ENCODE measurements at regions not wholly inside any gene's neighbourhood (a gene's known extent, or its start where the extent isn't known, plus 50 kb on each side); places are given as distances from the start of the nearest gene placed in this dataset.
"Not testable (repeated sequence)": the region's sequence is repeated elsewhere in the genome, so short reads cannot be mapped to it uniquely, and the experiment has no call there.

GRCh38 chr1:101185421-101185820 is 51.4 kb upstream of the S1PR1 start:
- DNase-seq (ENCODE audit: low read depth in 4 of 6, low spot score in 6 of 6), result no peak
- no peak overlapping the region for H3K27ac ChIP-seq (ENCODE audit: low read depth, low read length)
- no peak overlapping the region for H3K4me3 ChIP-seq (ENCODE audit: low read depth, low read length)
- no CpG with 5 or more reads among the region's 3 CpGs for WGBS (ENCODE audit: insufficient coverage)
- H3K4me1 ChIP-seq (ENCODE audit: control insufficient read depth, insufficient read depth, low read length), result no peaks in the 10 kb centered on the region
- no peaks in the 10 kb centered on the region for H3K9me3 ChIP-seq (ENCODE audit: control insufficient read depth, insufficient read depth, low read length)
- no peaks in the 10 kb centered on the region for H3K36me3 ChIP-seq (ENCODE audit: control insufficient read depth, insufficient read depth, low read length)
- H3K27me3 ChIP-seq (ENCODE audit: control insufficient read depth, insufficient read depth, low read length), result no peaks in the 10 kb centered on the region

- Histone ChIP-seq H3K9me3 (ENCODE audit: control insufficient read depth, insufficient read depth, low read length) (no peaks in the 10 kb centered on the region), H3K27ac (ENCODE audit: low read depth, low read length) (no peak overlapping the region), H3K36me3 (ENCODE audit: control insufficient read depth, insufficient read depth, low read length) (no peaks in the 10 kb centered on the region), H3K4me1 (ENCODE audit: control insufficient read depth, insufficient read depth, low read length) (no peaks in the 10 kb centered on the region), H3K27me3 (ENCODE audit: control insufficient read depth, insufficient read depth, low read length) (no peaks in the 10 kb centered on the region), H3K4me3 (ENCODE audit: low read depth, low read length) (no peak overlapping the region)
- no CpG with 5 or more reads among the region's 3 CpGs for WGBS (ENCODE audit: insufficient coverage)
- DNase-seq (ENCODE audit: low read depth in 4 of 6, low spot score in 6 of 6), result no peak
Measured at GRCh38 chr1:101183388-101183699, 53.5 kb upstream of the S1PR1 start.

- H3K9me3 ChIP-seq (ENCODE audit: control insufficient read depth, insufficient read depth, low read length), result no peaks in the 10 kb centered on the region
- H3K27me3 ChIP-seq (ENCODE audit: control insufficient read depth, insufficient read depth, low read length), result no peaks in the 10 kb centered on the region
- no peaks in the 10 kb centered on the region for H3K36me3 ChIP-seq (ENCODE audit: control insufficient read depth, insufficient read depth, low read length)
- H3K4me1 ChIP-seq (ENCODE audit: control insufficient read depth, insufficient read depth, low read length), result no peaks in the 10 kb centered on the region
- no peak for DNase-seq (ENCODE audit: low read depth in 4 of 6, low spot score in 6 of 6)
- H3K4me3 ChIP-seq (ENCODE audit: low read depth, low read length), result no peak overlapping the region
- H3K27ac ChIP-seq (ENCODE audit: low read depth, low read length), result no peak overlapping the region
Measured at GRCh38 chr1:101182627-101183387, 54.0 kb upstream of the S1PR1 start.

GRCh38 chr1:101181930-101182329 is 54.9 kb upstream of the S1PR1 start:
- WGBS (ENCODE audit: insufficient coverage), result 87% methylated on average over 5 of the region's 5 CpGs
- DNase-seq (ENCODE audit: low read depth in 4 of 6, low spot score in 6 of 6), result no peak
- no peaks in the 10 kb centered on the region for H3K4me1 ChIP-seq (ENCODE audit: control insufficient read depth, insufficient read depth, low read length)
- no peaks in the 10 kb centered on the region for H3K9me3 ChIP-seq (ENCODE audit: control insufficient read depth, insufficient read depth, low read length)
- H3K4me3 ChIP-seq (ENCODE audit: low read depth, low read length), result no peak overlapping the region
- H3K27ac ChIP-seq (ENCODE audit: low read depth, low read length), result peak overlapping the region; percentile 40
- H3K27me3 ChIP-seq (ENCODE audit: control insufficient read depth, insufficient read depth, low read length), result no peaks in the 10 kb centered on the region
- H3K36me3 ChIP-seq (ENCODE audit: control insufficient read depth, insufficient read depth, low read length), result no peaks in the 10 kb centered on the region

GRCh38 chr1:101178688-101179491 is 57.9 kb upstream of the S1PR1 start:
- 100% methylated on average over 1 of the region's 8 CpGs for WGBS (ENCODE audit: insufficient coverage)
- no peak overlapping the region for H3K4me3 ChIP-seq (ENCODE audit: low read depth, low read length)
- no peaks in the 10 kb centered on the region for H3K36me3 ChIP-seq (ENCODE audit: control insufficient read depth, insufficient read depth, low read length)
- no peaks in the 10 kb centered on the region for H3K9me3 ChIP-seq (ENCODE audit: control insufficient read depth, insufficient read depth, low read length)
- DNase-seq (ENCODE audit: low read depth in 4 of 6, low spot score in 6 of 6), result no peak
- no peaks in the 10 kb centered on the region for H3K27me3 ChIP-seq (ENCODE audit: control insufficient read depth, insufficient read depth, low read length)
- H3K4me1 ChIP-seq (ENCODE audit: control insufficient read depth, insufficient read depth, low read length), result no peaks in the 10 kb centered on the region
- H3K27ac ChIP-seq (ENCODE audit: low read depth, low read length), result no peak overlapping the region

- H3K4me3 ChIP-seq (ENCODE audit: low read depth, low read length), result no peak overlapping the region
- H3K36me3 ChIP-seq (ENCODE audit: control insufficient read depth, insufficient read depth, low read length), result no peaks in the 10 kb centered on the region
- no peak for DNase-seq (ENCODE audit: low read depth in 4 of 6, low spot score in 6 of 6)
- H3K4me1 ChIP-seq (ENCODE audit: control insufficient read depth, insufficient read depth, low read length), result no peaks in the 10 kb centered on the region
- no peak overlapping the region for H3K27ac ChIP-seq (ENCODE audit: low read depth, low read length)
- H3K9me3 ChIP-seq (ENCODE audit: control insufficient read depth, insufficient read depth, low read length), result no peaks in the 10 kb centered on the region
- WGBS (ENCODE audit: insufficient coverage), result no CpG with 5 or more reads among the region's 1 CpG
- H3K27me3 ChIP-seq (ENCODE audit: control insufficient read depth, insufficient read depth, low read length), result no peaks in the 10 kb centered on the region
Measured at GRCh38 chr1:101178341-101178687, 58.5 kb upstream of the S1PR1 start.

- Histone ChIP-seq H3K27me3 (ENCODE audit: control insufficient read depth, insufficient read depth, low read length) (no peaks in the 10 kb centered on the region), H3K4me1 (ENCODE audit: control insufficient read depth, insufficient read depth, low read length) (no peaks in the 10 kb centered on the region), H3K27ac (ENCODE audit: low read depth, low read length) (no peak overlapping the region), H3K9me3 (ENCODE audit: control insufficient read depth, insufficient read depth, low read length) (no peaks in the 10 kb centered on the region), H3K4me3 (ENCODE audit: low read depth, low read length) (no peak overlapping the region), H3K36me3 (ENCODE audit: control insufficient read depth, insufficient read depth, low read length) (no peaks in the 10 kb centered on the region)
- WGBS (ENCODE audit: insufficient coverage), result no CpG with 5 or more reads among the region's 1 CpG
- DNase-seq (ENCODE audit: low read depth in 4 of 6, low spot score in 6 of 6), result peak in 1 of 6 donors; percentile 13
Measured at GRCh38 chr1:101175886-101176285, 60.9 kb upstream of the S1PR1 start.

GRCh38 chr1:101175466-101175865 is 61.4 kb upstream of the S1PR1 start:
- Histone ChIP-seq H3K27ac (ENCODE audit: low read depth, low read length) (no peak overlapping the region), H3K4me1 (ENCODE audit: control insufficient read depth, insufficient read depth, low read length) (no peaks in the 10 kb centered on the region), H3K9me3 (ENCODE audit: control insufficient read depth, insufficient read depth, low read length) (no peaks in the 10 kb centered on the region), H3K4me3 (ENCODE audit: low read depth, low read length) (no peak overlapping the region), H3K36me3 (ENCODE audit: control insufficient read depth, insufficient read depth, low read length) (no peaks in the 10 kb centered on the region), H3K27me3 (ENCODE audit: control insufficient read depth, insufficient read depth, low read length) (no peaks in the 10 kb centered on the region)
- no CpG with 5 or more reads among the region's 3 CpGs for WGBS (ENCODE audit: insufficient coverage)
- no peak for DNase-seq (ENCODE audit: low read depth in 4 of 6, low spot score in 6 of 6)

GRCh38 chr1:101174722-101175121 is 62.1 kb upstream of the S1PR1 start:
- no peak for DNase-seq (ENCODE audit: low read depth in 4 of 6, low spot score in 6 of 6)
- Histone ChIP-seq H3K4me1 (ENCODE audit: control insufficient read depth, insufficient read depth, low read length) (no peaks in the 10 kb centered on the region), H3K36me3 (ENCODE audit: control insufficient read depth, insufficient read depth, low read length) (no peaks in the 10 kb centered on the region), H3K4me3 (ENCODE audit: low read depth, low read length) (no peak overlapping the region), H3K9me3 (ENCODE audit: control insufficient read depth, insufficient read depth, low read length) (no peaks in the 10 kb centered on the region), H3K27ac (ENCODE audit: low read depth, low read length) (no peak overlapping the region), H3K27me3 (ENCODE audit: control insufficient read depth, insufficient read depth, low read length) (no peaks in the 10 kb centered on the region)
- WGBS (ENCODE audit: insufficient coverage), result no CpG with 5 or more reads among the region's 5 CpGs

GRCh38 chr1:101174298-101174697 is 62.5 kb upstream of the S1PR1 start:
- H3K27me3 ChIP-seq (ENCODE audit: control insufficient read depth, insufficient read depth, low read length); H3K27ac ChIP-seq (ENCODE audit: low read depth, low read length); H3K4me3 ChIP-seq (ENCODE audit: low read depth, low read length); H3K9me3 ChIP-seq (ENCODE audit: control insufficient read depth, insufficient read depth, low read length); H3K4me1 ChIP-seq (ENCODE audit: control insufficient read depth, insufficient read depth, low read length); DNase-seq (ENCODE audit: low read depth in 4 of 6, low spot score in 6 of 6); H3K36me3 ChIP-seq (ENCODE audit: control insufficient read depth, insufficient read depth, low read length): not testable (repeated sequence)
- no CpG with 5 or more reads among the region's 4 CpGs for WGBS (ENCODE audit: insufficient coverage)

All from spinal cord (tissue), 9 donors.